B cell (primary cell): ENCODE measurements at regions not wholly inside any gene's neighbourhood (a gene's known extent, or its start where the extent isn't known, plus 50 kb on each side); places are given as distances from the start of the nearest gene placed in this dataset.

Source experiments
- ATAC-seq: fragments of 200-7000 bp; cut with Tn5 transposase; one replicate; pipeline ENCODE4 v1.10.0; 2021; ENCODE audit warnings: low read depth, mild to moderate bottlenecking, moderate number of reproducible peaks, moderate library complexity
- CTCF ChIA-PET: fragments of 350-600 bp; sonication (Branson Sonifier 250); formaldehyde crosslinking; loops from one replicate; lab custom pipeline; 2021; ENCODE audit warnings: antibody characterized with exemption, inconsistent platforms; lab: Charles Lee
- POLR2A ChIA-PET: fragments of 350-600 bp; sonication (Branson Sonifier 250); formaldehyde crosslinking; loops from one replicate; lab custom pipeline; 2021; ENCODE audit warnings: antibody characterized with exemption; lab: Charles Lee
- DNase-seq: peaks from one replicate; pipeline ENCODE4 v3.0.0; 2013
- H2AFZ ChIP-seq: 2 replicates; pipeline ENCODE4 v1.6.1; 2012; ENCODE audit warnings: mild to moderate bottlenecking, low read depth, low read length; ENCODE audit not compliant: insufficient read depth, poor library complexity, severe bottlenecking
- H3K27ac ChIP-seq, 2 donors: 1 replicate in 1 of 2; 2 replicates in 1 of 2; pipeline ENCODE4 v1.5.1; 2012 to 2013; ENCODE audit warnings: low read length in 2 of 2, mild to moderate bottlenecking in 2 of 2, moderate library complexity in 1 of 2
- H3K27me3 ChIP-seq, 4 experiments: fragments of 200-600 bp in 1 of 4; sonication (generic) in 1 of 4; replicated peaks in 1 of 4; 1 replicate in 2 of 4; 2 replicates in 2 of 4; pipeline versions ENCODE4 v1.6.1 to v1.7.0; 2013 to 2016; ENCODE audit warnings: low read length in 3 of 4, mild to moderate bottlenecking in 2 of 4, mixed read lengths in 1 of 4, moderate library complexity in 1 of 4; ENCODE audit not compliant: insufficient read depth in 4 of 4, control insufficient read depth in 3 of 4; ENCODE audit errors: control extremely low read depth in 1 of 4
- H3K36me3 ChIP-seq, 2 experiments: replicated peaks in 1 of 2; 1 replicate in 1 of 2; 2 replicates in 1 of 2; pipeline versions ENCODE4 v1.6.1 to v1.7.1; 2013; ENCODE audit warnings: low read length in 1 of 2; ENCODE audit not compliant: insufficient read depth in 2 of 2, control insufficient read depth in 1 of 2; ENCODE audit errors: control extremely low read depth in 1 of 2, extremely low read depth in 1 of 2
- H3K4me1 ChIP-seq, 2 donors: fragments of 200-600 bp in 1 of 2; sonication (generic) in 1 of 2; 1 replicate in 1 of 2; 2 replicates in 1 of 2; pipeline versions ENCODE4 v1.5.1 to v1.6.1; 2013 to 2017; ENCODE audit warnings: low read length in 2 of 2; ENCODE audit not compliant: control insufficient read depth in 2 of 2, insufficient read depth in 2 of 2
- H3K4me2 ChIP-seq: replicated peaks from 2 replicates; pipeline ENCODE3; 2012; ENCODE audit warnings: mild to moderate bottlenecking, low read depth, low read length; ENCODE audit not compliant: poor library complexity, severe bottlenecking
- H3K4me3 ChIP-seq, 5 experiments: fragments of 200-600 bp in 1 of 5; sonication (generic) in 1 of 5; 1 replicate in 3 of 5; 2 replicates in 2 of 5; pipeline versions ENCODE4 v1.5.1 to v1.7.0; 2011 to 2016; ENCODE audit warnings: low read length in 4 of 5, mild to moderate bottlenecking in 4 of 5, low read depth in 2 of 5, control low read depth in 1 of 5, moderate library complexity in 1 of 5; ENCODE audit not compliant: insufficient read depth in 1 of 5; ENCODE audit errors: control extremely low read depth in 1 of 5, extremely low read depth in 1 of 5
- H3K79me2 ChIP-seq: fragments of 200-600 bp; sonication (generic); one replicate; pipeline ENCODE4 v1.6.0; 2016; ENCODE audit warnings: low read length; ENCODE audit not compliant: control insufficient read depth, insufficient read depth
- H3K9ac ChIP-seq: fragments of 200-600 bp; sonication (generic); 2 replicates; pipeline ENCODE4 v1.6.1; 2017; ENCODE audit warnings: mild to moderate bottlenecking, low read length, moderate library complexity
- H3K9me3 ChIP-seq, 3 donors: one replicate each; pipeline versions ENCODE4 v1.6.1 to v1.7.1; 2013; ENCODE audit warnings: low read length in 2 of 3; ENCODE audit not compliant: control insufficient read depth in 2 of 3, insufficient read depth in 1 of 3; ENCODE audit errors: control extremely low read depth in 1 of 3
- H4K20me1 ChIP-seq: 2 replicates; pipeline ENCODE4 v1.6.0; 2012; ENCODE audit warnings: mild to moderate bottlenecking, low read length; ENCODE audit not compliant: insufficient read depth, control insufficient read depth, poor library complexity, severe bottlenecking
- H3K27ac Mint-ChIP-seq: one replicate; pipeline ENCODE4 v1.8.0; 2021; ENCODE audit warnings: mixed read lengths
- H3K27me3 Mint-ChIP-seq: one replicate; pipeline ENCODE4 v1.8.0; 2021; ENCODE audit warnings: mixed read lengths
- H3K4me1 Mint-ChIP-seq: one replicate; pipeline ENCODE4 v1.8.0; 2021; ENCODE audit warnings: mixed read lengths
- H3K4me3 Mint-ChIP-seq: one replicate; pipeline ENCODE4 v1.8.0; 2021; ENCODE audit warnings: mixed read lengths
- H3K9me3 Mint-ChIP-seq: one replicate; pipeline ENCODE4 v1.8.0; 2022; ENCODE audit warnings: mixed read lengths; ENCODE audit not compliant: insufficient read depth
- CTCF ChIP-seq: fragments of 200-600 bp; IDR thresholded peaks from one replicate; pipeline ENCODE4 v1.8.0; 2022; ENCODE audit warnings: antibody characterized with exemption, mild to moderate bottlenecking
- EZH2 ChIP-seq: IDR thresholded peaks from 2 replicates; pipeline ENCODE4 v1.6.1; 2012; ENCODE audit warnings: borderline replicate concordance, low read depth, mild to moderate bottlenecking, moderate library complexity, low read length; ENCODE audit not compliant: insufficient read depth, poor library complexity, severe bottlenecking
- WGBS: methylation state at CpG from one replicate; pipeline ENCODE4 v1.1.5; 2013; ENCODE audit warnings: missing lambda C conversion rate; ENCODE audit not compliant: insufficient coverage; 5-methylcytosine and 5-hydroxymethylcytosine counted together
- intact Hi-C: fragments of 100-400 bp; cut with micrococcal nuclease; formaldehyde crosslinking; loops from one replicate; pipeline ENCODE4 v1.10.0; 2022

GRCh38 chr13:108120302-108120701 lies 95.0 kb downstream of the LIG4 start:
- Histone ChIP-seq H4K20me1 (no peaks in the 10 kb centered on the region), H3K4me2 (no peak overlapping the region), H3K9ac (no peak overlapping the region), H3K27ac (no peak overlapping the region), H3K36me3 (no peaks in the 10 kb centered on the region), H3K79me2 (no peaks in the 10 kb centered on the region), H3K9me3 (no peaks in the 10 kb centered on the region), H3K4me1 (no peaks in the 10 kb centered on the region), H3K4me3 (no peak overlapping the region), H2AFZ (no peak overlapping the region), H3K27me3 (peaks cover 0 to 3% (median 0%) of the 10 kb centered on the region in 4 experiments)
- Mint-ChIP-seq H3K27me3 (peaks cover 14% of the 10 kb centered on the region), H3K4me1 (no peaks in the 10 kb centered on the region), H3K9me3 (peaks cover 4% of the 10 kb centered on the region), H3K4me3 (no peak overlapping the region), H3K27ac (no peak overlapping the region)
- no peak for ATAC-seq
- DNase-seq = no peak
- POLR2A ChIA-PET = no interaction called here
- 50% methylated on average over 2 of the region's 6 CpGs for WGBS
- intact Hi-C loops = no loop called here
- CTCF ChIA-PET = no interaction called here
- TF ChIP-seq EZH2 = no peak
- TF ChIP-seq CTCF = no peak

GRCh38 chr13:108115738-108116137 lies 99.6 kb downstream of the LIG4 start:
- intact Hi-C loops = no loop called here
- Mint-ChIP-seq H3K27me3 (peaks cover 5% of the 10 kb centered on the region), H3K9me3 (peaks cover 6% of the 10 kb centered on the region), H3K27ac (no peak overlapping the region), H3K4me3 (no peak overlapping the region), H3K4me1 (no peaks in the 10 kb centered on the region)
- Histone ChIP-seq H3K4me2 (no peak overlapping the region), H3K27ac (no peak overlapping the region), H3K9ac (no peak overlapping the region), H4K20me1 (no peaks in the 10 kb centered on the region), H3K9me3 (no peaks in the 10 kb centered on the region), H3K79me2 (no peaks in the 10 kb centered on the region), H3K4me1 (no peaks in the 10 kb centered on the region), H2AFZ (no peak overlapping the region), H3K27me3 (peaks cover 0 to 3% (median 0%) of the 10 kb centered on the region in 4 experiments), H3K4me3 (no peak overlapping the region), H3K36me3 (no peaks in the 10 kb centered on the region)
- no peak for TF ChIP-seq CTCF
- TF ChIP-seq EZH2 = no peak
- CTCF ChIA-PET = no interaction called here
- ATAC-seq = no peak
- 63% methylated on average over 1 of the region's 1 CpG for WGBS
- no peak for DNase-seq
- POLR2A ChIA-PET = no interaction called here
